Transverse colon (tissue), 4 donors: ENCODE measurements at regions not wholly inside any gene's neighbourhood (a gene's known extent, or its start where the extent isn't known, plus 50 kb on each side); places are given as distances from the start of the nearest gene placed in this dataset.

Experiments used
- DNase-seq: peaks from one replicate; pipeline ENCODE4 v3.0.0-alpha.2; 2019
- H3K27ac ChIP-seq, 4 donors: fragments of 200-600 bp; sonication (generic); 2 replicates each; pipeline ENCODE4 v1.5.1; 2016 to 2018; ENCODE audit warnings: inconsistent platforms in 4 of 4
- H3K27me3 ChIP-seq: fragments of 200-600 bp; sonication (generic); 2 replicates; pipeline ENCODE4 v1.5.1; 2017; ENCODE audit warnings: inconsistent platforms
- H3K36me3 ChIP-seq, 4 donors: fragments of 200-600 bp; sonication (generic); 2 replicates each; pipeline ENCODE4 v1.5.1; 2017 to 2019; ENCODE audit warnings: inconsistent platforms in 4 of 4
- H3K4me1 ChIP-seq, 4 donors: fragments of 200-600 bp; sonication (generic); 2 replicates each; pipeline ENCODE4 v1.5.1; 2017 to 2020; ENCODE audit warnings: inconsistent platforms in 4 of 4
- H3K4me3 ChIP-seq, 4 donors: fragments of 200-600 bp; sonication (generic); 1 replicate in 1 of 4; 2 replicates in 3 of 4; pipeline versions ENCODE4 v1.5.1 to v1.6.1; 2017 to 2019; ENCODE audit warnings: inconsistent platforms in 4 of 4
- H3K9me3 ChIP-seq, 2 donors: fragments of 200-600 bp; sonication (generic); 2 replicates each; pipeline ENCODE4 v1.5.1; 2017 to 2019; ENCODE audit warnings: inconsistent platforms in 2 of 2
- EP300 ChIP-seq: sonication (generic); formaldehyde crosslinking; IDR thresholded peaks from one replicate; pipeline ENCODE4 v1.6.1; 2017; ENCODE audit warnings: antibody characterized with exemption, low read depth
- POLR2A ChIP-seq: fragments of 450-650 bp; IDR thresholded peaks from one replicate; pipeline ENCODE4 v1.6.1; 2016; ENCODE audit warnings: antibody characterized with exemption, mild to moderate bottlenecking, moderate library complexity
- POLR2AphosphoS5 ChIP-seq, 3 donors: sonication (generic); formaldehyde crosslinking; IDR thresholded peaks; one replicate each; pipeline ENCODE4 v1.6.1; 2016; ENCODE audit warnings: antibody characterized with exemption in 3 of 3
- WGBS, 2 donors: methylation state at CpG; one replicate each; pipeline ENCODE4 v1.1.5; 2018; ENCODE audit warnings: low coverage in 1 of 2; 5-methylcytosine and 5-hydroxymethylcytosine counted together
- in situ Hi-C, 4 donors: fragments of 200-750 bp; cut with MboI; loops; one replicate each; pipeline versions ENCODE4 v1.15.0 to v1.15.1; 2017; ENCODE audit warnings: low sequenced_read_pairs in 3 of 4, low pct_ligation_motif_present in 1 of 4, low pct_unique_long_range_greater_than_20kb in 1 of 4
- intact Hi-C: fragments of 100-400 bp; cut with DNase I; formaldehyde crosslinking; loops from one replicate; pipeline ENCODE4 v1.15.1; 2023; ENCODE audit warnings: low total_unique reads
- TF ChIP-seq, protein P1 (sequence below), 5 experiments: fragments of 200-600 bp in 3 of 5; fragments of 450-650 bp in 2 of 5; sonication (generic) in 3 of 5; IDR thresholded peaks; 1 replicate in 2 of 5; 2 replicates in 3 of 5; pipeline ENCODE4 v1.5.1; 2016 to 2017; ENCODE audit warnings: antibody characterized with exemption in 5 of 5, inconsistent platforms in 3 of 5, mild to moderate bottlenecking in 2 of 5, moderate library complexity in 1 of 5

DNA sequence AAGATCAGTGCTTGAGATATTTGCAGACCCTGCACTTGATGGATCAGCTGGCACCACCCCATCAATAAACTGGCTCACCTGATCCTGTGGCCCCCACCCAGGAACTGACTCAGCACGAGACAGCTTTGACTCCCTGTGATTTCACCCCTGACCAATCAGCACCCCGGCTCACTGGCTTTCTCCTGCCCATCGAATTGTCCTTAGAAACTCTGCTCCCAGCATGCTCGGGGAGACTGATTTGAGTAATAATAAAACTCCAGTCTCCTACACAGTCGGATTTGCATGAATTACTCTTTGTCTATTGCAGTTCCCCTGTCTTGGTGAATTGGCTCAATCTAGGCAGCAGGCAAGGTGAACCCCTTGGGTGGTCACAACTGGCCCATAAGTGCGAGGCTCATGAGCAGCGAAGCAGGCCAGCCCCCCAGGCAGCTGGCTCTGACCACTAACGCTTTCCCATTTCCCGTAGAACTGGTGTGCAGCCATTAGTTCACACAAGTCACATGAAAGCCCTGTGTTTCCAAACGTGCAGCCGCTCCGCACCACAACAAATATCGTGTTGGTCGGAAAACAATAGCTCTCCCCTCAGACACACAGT lies 79.6 kb downstream of the RSPH3 start:
- in situ Hi-C loops (no loop called here), intact Hi-C loops (loop anchor here (5.0 kb wide), 1 partner anchor 503 kb away; no protein-coding TSS in a partner anchor)
- peaks cover 0 to 8% (median 2%) of the 10 kb centered on the region in 4 donors for H3K4me1 ChIP-seq
- H3K36me3 ChIP-seq: no peaks in the 10 kb centered on the region
- no peaks in the 10 kb centered on the region for H3K9me3 ChIP-seq
- no peak for TF ChIP-seq POLR2A
- no peak for TF ChIP-seq POLR2AphosphoS5 (IDR thresholded peaks at IDR 0.05)
- TF ChIP-seq, protein P1, sequence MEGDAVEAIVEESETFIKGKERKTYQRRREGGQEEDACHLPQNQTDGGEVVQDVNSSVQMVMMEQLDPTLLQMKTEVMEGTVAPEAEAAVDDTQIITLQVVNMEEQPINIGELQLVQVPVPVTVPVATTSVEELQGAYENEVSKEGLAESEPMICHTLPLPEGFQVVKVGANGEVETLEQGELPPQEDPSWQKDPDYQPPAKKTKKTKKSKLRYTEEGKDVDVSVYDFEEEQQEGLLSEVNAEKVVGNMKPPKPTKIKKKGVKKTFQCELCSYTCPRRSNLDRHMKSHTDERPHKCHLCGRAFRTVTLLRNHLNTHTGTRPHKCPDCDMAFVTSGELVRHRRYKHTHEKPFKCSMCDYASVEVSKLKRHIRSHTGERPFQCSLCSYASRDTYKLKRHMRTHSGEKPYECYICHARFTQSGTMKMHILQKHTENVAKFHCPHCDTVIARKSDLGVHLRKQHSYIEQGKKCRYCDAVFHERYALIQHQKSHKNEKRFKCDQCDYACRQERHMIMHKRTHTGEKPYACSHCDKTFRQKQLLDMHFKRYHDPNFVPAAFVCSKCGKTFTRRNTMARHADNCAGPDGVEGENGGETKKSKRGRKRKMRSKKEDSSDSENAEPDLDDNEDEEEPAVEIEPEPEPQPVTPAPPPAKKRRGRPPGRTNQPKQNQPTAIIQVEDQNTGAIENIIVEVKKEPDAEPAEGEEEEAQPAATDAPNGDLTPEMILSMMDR (IDR thresholded peaks at IDR 0.05): no peak
- TF ChIP-seq EP300: no peak
- no peaks in the 10 kb centered on the region for H3K27me3 ChIP-seq
- no peak overlapping the region for H3K27ac ChIP-seq
- no peak overlapping the region for H3K4me3 ChIP-seq
- whole genome bisulfite sequencing, 2 donors: 84 to 87% methylated on average over 3 to 14 of the region's 14 CpGs
- DNase-seq: no peak

DNA sequence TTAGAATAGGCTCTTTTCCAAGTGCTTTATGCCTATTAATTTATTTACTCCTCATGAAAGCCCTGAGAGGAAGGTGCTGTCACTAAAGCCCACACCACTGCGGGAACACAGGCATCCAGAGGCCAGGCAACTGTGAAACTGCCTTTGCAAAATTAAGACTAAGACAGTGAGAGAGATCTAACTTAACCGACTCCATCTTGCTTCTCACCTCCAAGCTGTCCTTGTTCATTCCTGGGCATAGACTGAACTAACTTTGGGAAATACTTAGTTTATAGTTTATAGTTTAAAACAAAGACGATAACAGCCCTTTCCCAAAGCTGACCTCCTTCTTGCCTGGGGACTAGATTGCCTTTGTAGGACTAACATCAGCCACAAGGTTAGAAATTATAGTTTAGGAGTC lies 80.1 kb downstream of the RSPH3 start:
- no peaks in the 10 kb centered on the region for H3K9me3 ChIP-seq
- H3K4me3 ChIP-seq: no peak overlapping the region
- no peak overlapping the region for H3K27ac ChIP-seq
- H3K4me1 ChIP-seq: peaks cover 0 to 8% (median 2%) of the 10 kb centered on the region in 4 donors
- TF ChIP-seq, protein P1 (IDR thresholded peaks at IDR 0.05): no peak
- no peak for TF ChIP-seq POLR2AphosphoS5 (IDR thresholded peaks at IDR 0.05)
- no peak for TF ChIP-seq EP300
- no peak for TF ChIP-seq POLR2A
- DNase-seq: no peak
- H3K36me3 ChIP-seq: no peaks in the 10 kb centered on the region
- no peaks in the 10 kb centered on the region for H3K27me3 ChIP-seq
- intact Hi-C loops: loop anchor here (5.0 kb wide), 1 partner anchor 503 kb away; no protein-coding TSS in a partner anchor
- 86 to 87% methylated on average over 2 to 3 of the region's 3 CpGs for WGBS, 2 donors
- in situ Hi-C loops: no loop called here

DNA sequence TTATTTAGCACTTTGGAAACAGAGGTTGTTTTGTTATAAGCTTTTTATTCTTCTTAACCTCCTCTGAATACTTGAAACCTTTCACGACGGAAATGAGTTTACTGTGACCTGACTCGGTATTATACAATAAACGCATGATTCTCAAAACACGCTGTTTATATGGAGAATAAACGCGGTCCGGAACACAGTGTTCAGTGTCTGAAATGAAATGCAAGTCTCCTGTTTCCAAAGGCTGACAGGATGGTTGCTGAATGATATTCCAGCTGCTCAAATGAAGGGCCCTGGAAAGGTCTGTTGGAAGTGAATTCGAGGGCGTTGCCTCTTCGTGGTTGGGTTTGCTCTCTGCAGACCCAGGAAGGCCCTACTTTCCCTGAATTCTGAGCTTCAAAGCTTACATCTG lies 83.4 kb downstream of the RSPH3 start:
- H3K27ac ChIP-seq: no peak overlapping the region
- intact Hi-C loops (no loop called here), in situ Hi-C loops (no loop called here)
- no peaks in the 10 kb centered on the region for H3K9me3 ChIP-seq
- TF ChIP-seq, protein P1 (IDR thresholded peaks at IDR 0.05): no peak
- TF ChIP-seq POLR2A (no peak), EP300 (no peak), POLR2AphosphoS5 (IDR thresholded peaks at IDR 0.05) (no peak)
- no peaks in the 10 kb centered on the region for H3K36me3 ChIP-seq
- H3K27me3 ChIP-seq: no peaks in the 10 kb centered on the region
- DNase-seq: no peak
- no peak overlapping the region for H3K4me3 ChIP-seq
- WGBS, 2 donors: 80% methylated on average over 11 of the region's 11 CpGs
- peaks cover 0 to 8% (median 0%) of the 10 kb centered on the region in 4 donors for H3K4me1 ChIP-seq

DNA sequence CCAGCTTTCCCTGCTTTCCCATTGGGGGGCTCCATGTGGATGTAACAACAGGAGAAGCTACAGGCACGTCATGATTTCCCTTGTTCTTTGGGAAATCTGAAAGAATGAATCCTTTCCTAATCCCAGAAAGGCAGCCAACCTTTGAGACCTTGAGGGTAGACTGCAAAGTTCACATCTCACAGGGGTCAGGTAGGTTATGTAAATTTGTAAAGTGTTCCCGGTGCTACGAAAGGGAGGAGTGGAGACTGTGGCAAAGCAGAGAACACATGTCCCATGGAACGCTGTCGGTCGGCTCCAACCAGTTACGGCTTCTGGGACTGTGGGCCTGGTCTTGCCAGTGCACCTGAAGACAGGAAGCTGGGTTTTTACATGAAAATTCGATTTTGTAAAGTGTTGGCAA lies 85.1 kb downstream of the RSPH3 start:
- Histone ChIP-seq H3K9me3 (no peaks in the 10 kb centered on the region), H3K36me3 (no peaks in the 10 kb centered on the region), H3K27me3 (no peaks in the 10 kb centered on the region), H3K4me3 (no peak overlapping the region), H3K27ac (no peak overlapping the region), H3K4me1 (peaks cover 0 to 8% (median 0%) of the 10 kb centered on the region in 4 donors)
- WGBS, 2 donors: 87 to 95% methylated on average over 3 to 8 of the region's 8 CpGs
- DNase-seq: no peak
- in situ Hi-C loops: no loop called here
- intact Hi-C loops: no loop called here
- TF ChIP-seq EP300 (no peak), POLR2AphosphoS5 (IDR thresholded peaks at IDR 0.05) (no peak), POLR2A (no peak)
- TF ChIP-seq, protein P1 (IDR thresholded peaks at IDR 0.05): no peak
